Ascending aorta (tissue), 2 donors: ENCODE measurements at regions not wholly inside any gene's neighbourhood (a gene's known extent, or its start where the extent isn't known, plus 50 kb on each side); places are given as distances from the start of the nearest gene placed in this dataset.
"Not testable (repeated sequence)": the region's sequence is repeated elsewhere in the genome, so short reads cannot be mapped to it uniquely, and the experiment has no call there.

Experiments used
- DNase-seq, 2 donors: peaks; one replicate each; pipeline ENCODE4 v3.0.0-alpha.2; 2019; ENCODE audit warnings: low spot score in 2 of 2
- H3K27ac ChIP-seq, 2 donors: fragments of 200-600 bp; sonication (generic); one replicate each; pipeline ENCODE4 v1.5.1; 2016 to 2017; ENCODE audit warnings: mild to moderate bottlenecking in 1 of 2
- H3K27me3 ChIP-seq: fragments of 200-600 bp; sonication (generic); one replicate; pipeline ENCODE4 v1.5.1; 2017
- H3K36me3 ChIP-seq, 2 donors: fragments of 200-600 bp; sonication (generic); one replicate each; pipeline ENCODE4 v1.5.1; 2016
- H3K4me1 ChIP-seq, 2 donors: fragments of 200-600 bp; sonication (generic); one replicate each; pipeline ENCODE4 v1.5.1; 2016 to 2017; ENCODE audit warnings: mild to moderate bottlenecking in 1 of 2
- H3K4me3 ChIP-seq, 2 donors: fragments of 200-600 bp; sonication (generic); one replicate each; pipeline ENCODE4 v1.5.1; 2016 to 2017; ENCODE audit warnings: mild to moderate bottlenecking in 1 of 2
- H3K9me3 ChIP-seq, 2 donors: fragments of 200-600 bp; sonication (generic); one replicate each; pipeline ENCODE4 v1.5.1; 2016
- intact Hi-C: fragments of 100-400 bp; cut with DNase I; formaldehyde crosslinking; loops from one replicate; pipeline ENCODE4 v1.15.1; 2023
- TF ChIP-seq, protein P1 (sequence below), 3 experiments: fragments of 200-600 bp in 2 of 3; fragments of 450-650 bp in 1 of 3; sonication (generic) in 2 of 3; IDR thresholded peaks; one replicate each; pipeline ENCODE4 v1.5.1; 2016 to 2019; ENCODE audit warnings: antibody characterized with exemption in 3 of 3, mild to moderate bottlenecking in 1 of 3, moderate library complexity in 1 of 3

- no peaks in the 10 kb centered on the region for H3K4me1 ChIP-seq
- intact Hi-C loops: no loop called here
- no peaks in the 10 kb centered on the region for H3K9me3 ChIP-seq
- no peaks in the 10 kb centered on the region for H3K36me3 ChIP-seq
- H3K27ac ChIP-seq: no peak overlapping the region
- H3K27me3 ChIP-seq: no peaks in the 10 kb centered on the region
- TF ChIP-seq, protein P1, sequence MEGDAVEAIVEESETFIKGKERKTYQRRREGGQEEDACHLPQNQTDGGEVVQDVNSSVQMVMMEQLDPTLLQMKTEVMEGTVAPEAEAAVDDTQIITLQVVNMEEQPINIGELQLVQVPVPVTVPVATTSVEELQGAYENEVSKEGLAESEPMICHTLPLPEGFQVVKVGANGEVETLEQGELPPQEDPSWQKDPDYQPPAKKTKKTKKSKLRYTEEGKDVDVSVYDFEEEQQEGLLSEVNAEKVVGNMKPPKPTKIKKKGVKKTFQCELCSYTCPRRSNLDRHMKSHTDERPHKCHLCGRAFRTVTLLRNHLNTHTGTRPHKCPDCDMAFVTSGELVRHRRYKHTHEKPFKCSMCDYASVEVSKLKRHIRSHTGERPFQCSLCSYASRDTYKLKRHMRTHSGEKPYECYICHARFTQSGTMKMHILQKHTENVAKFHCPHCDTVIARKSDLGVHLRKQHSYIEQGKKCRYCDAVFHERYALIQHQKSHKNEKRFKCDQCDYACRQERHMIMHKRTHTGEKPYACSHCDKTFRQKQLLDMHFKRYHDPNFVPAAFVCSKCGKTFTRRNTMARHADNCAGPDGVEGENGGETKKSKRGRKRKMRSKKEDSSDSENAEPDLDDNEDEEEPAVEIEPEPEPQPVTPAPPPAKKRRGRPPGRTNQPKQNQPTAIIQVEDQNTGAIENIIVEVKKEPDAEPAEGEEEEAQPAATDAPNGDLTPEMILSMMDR (IDR thresholded peaks at IDR 0.05): no peak
- no peak overlapping the region for H3K4me3 ChIP-seq
- DNase-seq: no peak
These were observed 498.1 kb downstream of the SIPA1L2 start for GRCh38 chr1:232131715-232132391.

GRCh38 chr1:232130815-232131480, 499.0 kb downstream of the SIPA1L2 start:
- Histone ChIP-seq H3K36me3 (no peaks in the 10 kb centered on the region), H3K27me3 (no peaks in the 10 kb centered on the region), H3K4me3 (no peak overlapping the region), H3K4me1 (no peaks in the 10 kb centered on the region), H3K9me3 (no peaks in the 10 kb centered on the region), H3K27ac (no peak overlapping the region)
- TF ChIP-seq, protein P1 (IDR thresholded peaks at IDR 0.05): no peak
- intact Hi-C loops: no loop called here
- no peak for DNase-seq

DNA sequence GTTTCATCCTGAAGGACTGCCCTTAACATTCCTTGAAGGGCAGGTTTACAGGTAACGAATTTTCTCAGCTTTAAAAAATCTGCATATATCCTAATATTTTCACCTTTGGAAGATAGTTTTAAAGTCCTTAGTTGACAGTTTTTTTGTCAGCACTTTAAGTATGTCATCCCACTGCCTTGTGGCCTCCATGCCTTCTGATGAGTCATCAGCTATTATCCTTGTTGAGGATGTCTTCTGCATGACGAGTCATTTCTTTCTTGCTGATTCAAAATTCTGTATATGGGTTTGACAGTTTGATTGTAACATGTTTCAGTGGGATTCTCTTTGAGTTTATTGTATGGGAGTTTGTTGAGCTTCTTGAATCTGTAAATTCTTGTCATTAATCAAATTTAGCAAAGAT, 500.6 kb downstream of the DISC1 start:
- H3K27ac ChIP-seq: no peak overlapping the region
- no peaks in the 10 kb centered on the region for H3K27me3 ChIP-seq
- H3K4me3 ChIP-seq: no peak overlapping the region
- TF ChIP-seq, protein P1 (IDR thresholded peaks at IDR 0.05): no peak
- H3K9me3 ChIP-seq: no peaks in the 10 kb centered on the region
- no peak for DNase-seq
- no peaks in the 10 kb centered on the region for H3K36me3 ChIP-seq
- H3K4me1 ChIP-seq: no peaks in the 10 kb centered on the region
- intact Hi-C loops: no loop called here

DNA sequence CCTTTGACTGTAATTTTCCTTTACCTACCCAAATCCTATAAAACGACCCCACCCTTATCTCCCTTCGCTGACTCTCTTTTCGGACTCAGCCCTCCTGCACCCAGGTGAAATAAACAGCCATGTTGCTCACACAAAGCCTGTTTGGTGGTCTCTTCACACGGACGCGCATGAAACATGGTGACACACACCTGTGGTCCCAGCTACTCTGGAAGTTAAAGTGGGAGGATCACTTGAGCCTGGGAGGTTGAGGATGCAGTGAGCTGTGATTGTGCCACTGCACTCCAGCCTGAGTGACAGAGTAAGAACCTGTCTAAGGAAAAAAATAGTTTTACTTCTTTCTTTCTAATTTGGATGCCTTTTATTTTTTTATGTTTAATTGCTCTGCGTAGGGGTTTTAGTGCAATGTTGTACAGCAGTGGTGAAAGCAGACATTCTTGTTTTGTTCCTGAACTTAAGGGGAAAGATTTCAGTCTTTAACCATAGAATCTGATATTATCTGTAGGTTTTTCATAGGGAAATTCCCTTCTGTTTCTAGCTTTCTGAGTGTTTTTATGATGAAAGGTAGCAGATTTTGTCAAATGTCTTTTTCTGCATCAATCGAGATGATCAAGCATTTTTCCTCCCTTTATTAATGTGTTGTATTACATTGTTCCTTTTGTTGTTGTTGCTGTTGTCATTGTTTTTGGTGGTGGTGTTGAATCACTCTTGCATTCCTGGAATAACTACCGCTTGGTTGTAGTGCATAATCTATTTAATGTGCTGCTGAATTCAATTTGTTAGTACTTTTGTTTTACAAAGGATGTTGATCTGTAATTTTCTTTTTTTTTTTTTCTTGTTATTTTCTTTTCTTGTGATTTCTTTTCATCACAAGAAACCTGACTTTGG, 497.4 kb downstream of the DISC1 start:
- Histone ChIP-seq H3K4me3 (no peak overlapping the region), H3K36me3 (no peaks in the 10 kb centered on the region), H3K9me3 (no peaks in the 10 kb centered on the region), H3K4me1 (no peaks in the 10 kb centered on the region), H3K27me3 (no peaks in the 10 kb centered on the region), H3K27ac (no peak overlapping the region)
- DNase-seq: no peak
- TF ChIP-seq, protein P1 (IDR thresholded peaks at IDR 0.05): no peak
- intact Hi-C loops: no loop called here

DNA sequence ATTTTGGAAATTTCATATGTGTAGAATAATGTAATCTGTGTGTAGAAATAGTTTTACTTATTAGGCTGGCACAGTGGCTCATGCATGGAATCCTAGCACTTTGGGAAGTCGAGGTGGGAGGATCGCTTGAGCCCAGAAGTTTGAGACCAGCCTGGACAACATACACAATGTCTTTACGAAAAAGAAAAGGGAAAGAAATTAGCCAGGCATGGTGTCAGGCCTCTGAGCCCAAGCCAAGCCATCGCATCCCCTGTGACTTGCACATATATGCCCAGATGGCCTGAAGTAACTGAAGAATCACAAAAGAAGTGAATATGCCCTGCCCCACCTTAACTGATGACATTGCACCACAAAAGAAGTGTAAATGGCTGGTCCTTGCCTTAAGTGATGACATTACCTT, 491.3 kb downstream of the DISC1 start:
- H3K4me3 ChIP-seq, H3K9me3 ChIP-seq, H3K4me1 ChIP-seq, DNase-seq, H3K36me3 ChIP-seq, H3K27ac ChIP-seq, H3K27me3 ChIP-seq: not testable (repeated sequence)
- intact Hi-C loops: loop anchor here (10.0 kb wide), 1 partner anchor 67 kb away; no protein-coding TSS in a partner anchor

- Histone ChIP-seq H3K27ac (no peak overlapping the region), H3K4me1 (no peaks in the 10 kb centered on the region), H3K9me3 (no peaks in the 10 kb centered on the region), H3K36me3 (no peaks in the 10 kb centered on the region), H3K27me3 (no peaks in the 10 kb centered on the region), H3K4me3 (no peak overlapping the region)
- TF ChIP-seq, protein P1 (IDR thresholded peaks at IDR 0.05): no peak
- intact Hi-C loops: loop anchor here (10.0 kb wide), 1 partner anchor 70 kb away; no protein-coding TSS in a partner anchor
- no peak for DNase-seq
These were observed 488.4 kb downstream of the DISC1 start for GRCh38 chr1:232114985-232115384.
